ENCODE measurements at regions not wholly inside any gene's neighbourhood (a gene's known extent, or its start where the extent isn't known, plus 50 kb on each side); places are given as distances from the start of the nearest gene placed in this dataset.

- TF ChIP-seq STAG1 (CRISPR knock-in tag; IDR thresholded peaks at IDR 0.05; ENCODE audit: borderline replicate concordance) (no peak), ESRRA (IDR thresholded peaks at IDR 0.05; ENCODE audit: borderline replicate concordance, low read depth) (no peak), ZKSCAN1 (IDR thresholded peaks at IDR 0.05; ENCODE audit: low read depth, low read length) (no peak), PHTF2 (CRISPR knock-in tag; IDR thresholded peaks at IDR 0.05) (no peak), ZNF583 (CRISPR knock-in tag; IDR thresholded peaks at IDR 0.05) (no peak), JUNB (CRISPR knock-in tag; conservative IDR thresholded peaks at IDR 0.05) (no peak), E2F3 (CRISPR knock-in tag; IDR thresholded peaks at IDR 0.05) (no peak), CUX1 (CRISPR knock-in tag; IDR thresholded peaks at IDR 0.05) (no peak), TBL1XR1 (IDR thresholded peaks at IDR 0.05; ENCODE audit: low read length in 2 of 2) (no peak), MAFK (IDR thresholded peaks at IDR 0.05; ENCODE audit: low read length) (no peak), GTF3C2 (IDR thresholded peaks at IDR 0.05; ENCODE audit: borderline replicate concordance, extremely low read depth, insufficient read length) (no peak), ZNF324 (CRISPR knock-in tag; IDR thresholded peaks at IDR 0.05) (no peak), GABPB1 (CRISPR knock-in tag; IDR thresholded peaks at IDR 0.05) (no peak)
These were observed 367.5 kb upstream of the ZNF385D start for GRCh38 chr3:22118542-22118941.
